ENCODE measurements at regions not wholly inside any gene's neighbourhood (a gene's known extent, or its start where the extent isn't known, plus 50 kb on each side); places are given as distances from the start of the nearest gene placed in this dataset.

- H3K4me3 ChIP-seq (ENCODE audit: low read length): no peak overlapping the region
- no peak for DNase-seq (ENCODE audit: low read depth)
- TF ChIP-seq, protein P1, sequence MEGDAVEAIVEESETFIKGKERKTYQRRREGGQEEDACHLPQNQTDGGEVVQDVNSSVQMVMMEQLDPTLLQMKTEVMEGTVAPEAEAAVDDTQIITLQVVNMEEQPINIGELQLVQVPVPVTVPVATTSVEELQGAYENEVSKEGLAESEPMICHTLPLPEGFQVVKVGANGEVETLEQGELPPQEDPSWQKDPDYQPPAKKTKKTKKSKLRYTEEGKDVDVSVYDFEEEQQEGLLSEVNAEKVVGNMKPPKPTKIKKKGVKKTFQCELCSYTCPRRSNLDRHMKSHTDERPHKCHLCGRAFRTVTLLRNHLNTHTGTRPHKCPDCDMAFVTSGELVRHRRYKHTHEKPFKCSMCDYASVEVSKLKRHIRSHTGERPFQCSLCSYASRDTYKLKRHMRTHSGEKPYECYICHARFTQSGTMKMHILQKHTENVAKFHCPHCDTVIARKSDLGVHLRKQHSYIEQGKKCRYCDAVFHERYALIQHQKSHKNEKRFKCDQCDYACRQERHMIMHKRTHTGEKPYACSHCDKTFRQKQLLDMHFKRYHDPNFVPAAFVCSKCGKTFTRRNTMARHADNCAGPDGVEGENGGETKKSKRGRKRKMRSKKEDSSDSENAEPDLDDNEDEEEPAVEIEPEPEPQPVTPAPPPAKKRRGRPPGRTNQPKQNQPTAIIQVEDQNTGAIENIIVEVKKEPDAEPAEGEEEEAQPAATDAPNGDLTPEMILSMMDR (conservative IDR thresholded peaks at IDR 0.05; ENCODE audit: low read length): no peak
Measured at GRCh38 chr2:146784602-146785001, 1060.2 kb upstream of the ACVR2A start.

GRCh38 chr2:146777181-146777580 lies 1067.6 kb upstream of the ACVR2A start:
- no peak for DNase-seq (ENCODE audit: low read depth)
- H3K4me3 ChIP-seq (ENCODE audit: low read length): no peak overlapping the region
- TF ChIP-seq, protein P1 (conservative IDR thresholded peaks at IDR 0.05; ENCODE audit: low read length): no peak

- no peak for DNase-seq (ENCODE audit: low read depth)
- TF ChIP-seq, protein P1 (conservative IDR thresholded peaks at IDR 0.05; ENCODE audit: low read length): no peak
- H3K4me3 ChIP-seq (ENCODE audit: low read length): no peak overlapping the region
Measured at GRCh38 chr2:146776596-146776995, 1068.2 kb upstream of the ACVR2A start.

- TF ChIP-seq, protein P1 (conservative IDR thresholded peaks at IDR 0.05; ENCODE audit: low read length): no peak
- no peak for DNase-seq (ENCODE audit: low read depth)
- H3K4me3 ChIP-seq (ENCODE audit: low read length): no peak overlapping the region
Measured at GRCh38 chr2:146771531-146771930, 1073.3 kb upstream of the ACVR2A start.

DNA sequence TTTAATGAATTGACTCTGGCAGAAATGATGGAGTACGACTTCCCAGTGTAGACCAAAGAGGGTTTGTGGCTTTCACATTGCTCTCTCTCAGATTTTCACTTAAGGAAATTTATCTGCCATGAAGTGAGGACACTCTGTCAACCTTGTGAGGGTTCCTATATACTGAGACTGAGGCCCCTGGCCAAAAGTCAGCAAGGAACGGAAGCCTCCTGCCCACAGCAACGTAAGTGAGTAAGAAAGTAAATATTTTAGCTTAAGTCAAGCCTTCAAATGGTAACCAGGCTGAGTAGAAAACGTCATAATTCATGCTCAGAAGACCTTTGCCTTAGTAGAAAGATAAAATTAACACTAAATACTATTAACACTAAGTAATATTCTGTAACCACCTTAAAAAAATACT lies 1080.5 kb upstream of the ACVR2A start:
- no peak overlapping the region for H3K4me3 ChIP-seq (ENCODE audit: low read length)
- TF ChIP-seq, protein P1 (conservative IDR thresholded peaks at IDR 0.05; ENCODE audit: low read length): no peak
- DNase-seq (ENCODE audit: low read depth): no peak

DNA sequence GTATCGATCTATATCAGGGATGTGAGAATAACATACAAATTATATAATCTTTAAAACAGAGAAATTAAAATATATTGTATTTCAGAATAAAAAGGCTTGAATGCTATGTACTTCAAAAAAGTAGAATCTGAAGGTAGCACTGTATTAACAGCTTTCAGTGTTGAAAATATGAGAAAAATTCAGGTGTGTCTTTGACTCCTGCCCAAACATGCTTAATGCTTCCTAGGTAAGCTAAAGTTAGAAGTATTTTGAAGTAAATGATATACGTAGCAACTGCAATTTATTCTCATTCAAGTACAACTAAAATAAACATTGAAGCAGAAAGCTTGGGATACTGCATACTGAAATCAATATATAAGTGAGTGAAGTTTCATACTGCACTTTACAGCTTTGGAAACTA lies 1082.0 kb upstream of the ACVR2A start:
- TF ChIP-seq, protein P1 (conservative IDR thresholded peaks at IDR 0.05; ENCODE audit: low read length): no peak
- DNase-seq (ENCODE audit: low read depth): no peak
- H3K4me3 ChIP-seq (ENCODE audit: low read length): no peak overlapping the region

DNA sequence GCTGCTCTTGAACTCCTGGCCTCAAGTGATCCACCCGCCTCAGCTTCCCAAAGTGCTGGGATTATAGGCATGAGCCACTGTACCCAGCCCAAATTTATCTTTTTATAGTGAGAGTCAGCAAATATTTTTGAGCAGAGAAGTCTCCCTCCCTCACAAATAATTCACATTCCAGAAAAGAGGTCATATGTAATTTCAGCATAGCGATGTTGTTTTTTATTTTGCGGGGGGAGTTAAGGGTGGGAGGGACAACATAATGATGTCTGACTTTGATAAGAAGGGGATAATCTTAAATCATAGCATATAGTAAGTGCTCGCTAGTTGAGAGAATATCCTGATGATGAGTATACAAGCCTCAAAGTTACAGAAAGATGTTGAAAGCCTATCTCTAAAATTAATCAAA lies 1090.2 kb upstream of the ACVR2A start:
- TF ChIP-seq, protein P1 (conservative IDR thresholded peaks at IDR 0.05; ENCODE audit: low read length): no peak
- H3K4me3 ChIP-seq (ENCODE audit: low read length): no peak overlapping the region
- no peak for DNase-seq (ENCODE audit: low read depth)
